ENCODE measurements at regions not wholly inside any gene's neighbourhood (a gene's known extent, or its start where the extent isn't known, plus 50 kb on each side); places are given as distances from the start of the nearest gene placed in this dataset.

DNA sequence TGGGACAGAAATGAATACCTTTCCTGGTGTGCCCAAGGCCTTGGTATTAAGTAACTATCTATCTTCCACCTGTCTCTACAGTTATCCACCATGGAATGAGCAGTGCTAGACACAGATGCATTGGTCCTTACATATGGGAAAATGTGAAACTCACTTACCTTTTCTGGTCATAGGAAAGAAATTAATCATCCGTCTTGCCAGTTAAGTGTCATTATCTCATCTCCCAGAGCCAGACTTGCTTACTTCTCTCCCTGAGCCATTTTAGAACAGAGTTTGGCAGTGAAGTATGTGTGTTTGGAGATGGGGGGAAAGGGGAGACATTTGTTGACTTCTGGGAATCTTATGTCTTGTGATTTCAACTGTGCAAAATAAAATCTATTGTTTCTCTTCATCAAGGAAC is 1211.0 kb upstream of the CDH6 start:
- Histone ChIP-seq H3K9ac (ENCODE audit: low read depth in 1 of 3, low read length in 3 of 3) (no peak overlapping the region), H3K36me3 (ENCODE audit: control insufficient read depth in 3 of 3, insufficient read depth in 3 of 3, low read length in 3 of 3) (no peaks in the 10 kb centered on the region), H3K4me3 (ENCODE audit: low read length in 3 of 3) (no peak overlapping the region), H3K4me1 (ENCODE audit: control insufficient read depth in 3 of 3, insufficient read depth in 3 of 3, low read length in 3 of 3) (no peaks in the 10 kb centered on the region), H3K9me3 (ENCODE audit: control insufficient read depth in 3 of 3, low read length in 3 of 3) (no peaks in the 10 kb centered on the region), H3K27ac (ENCODE audit: low read depth, low read length) (no peak overlapping the region), H3K27me3 (ENCODE audit: control insufficient read depth in 3 of 3, insufficient read depth in 3 of 3, low read length in 3 of 3) (no peaks in the 10 kb centered on the region)

- H3K4me1 ChIP-seq (ENCODE audit: control insufficient read depth in 3 of 3, insufficient read depth in 3 of 3, low read length in 3 of 3), result no peaks in the 10 kb centered on the region
- no peaks in the 10 kb centered on the region for H3K36me3 ChIP-seq (ENCODE audit: control insufficient read depth in 3 of 3, insufficient read depth in 3 of 3, low read length in 3 of 3)
- H3K27ac ChIP-seq (ENCODE audit: low read depth, low read length), result no peak overlapping the region
- H3K4me3 ChIP-seq (ENCODE audit: low read length in 3 of 3), result no peak overlapping the region
- H3K9me3 ChIP-seq (ENCODE audit: control insufficient read depth in 3 of 3, low read length in 3 of 3), result no peaks in the 10 kb centered on the region
- H3K27me3 ChIP-seq (ENCODE audit: control insufficient read depth in 3 of 3, insufficient read depth in 3 of 3, low read length in 3 of 3), result no peaks in the 10 kb centered on the region
- no peak overlapping the region for H3K9ac ChIP-seq (ENCODE audit: low read depth in 1 of 3, low read length in 3 of 3)
These were observed 1220.9 kb upstream of the CDH6 start for GRCh38 chr5:29972597-29972996.

GRCh38 chr5:29963956-29964355 is 1229.5 kb upstream of the CDH6 start:
- Histone ChIP-seq H3K9ac (ENCODE audit: low read depth in 1 of 3, low read length in 3 of 3) (no peak overlapping the region), H3K27me3 (ENCODE audit: control insufficient read depth in 3 of 3, insufficient read depth in 3 of 3, low read length in 3 of 3) (no peaks in the 10 kb centered on the region), H3K4me1 (ENCODE audit: control insufficient read depth in 3 of 3, insufficient read depth in 3 of 3, low read length in 3 of 3) (no peaks in the 10 kb centered on the region), H3K27ac (ENCODE audit: low read depth, low read length) (no peak overlapping the region), H3K4me3 (ENCODE audit: low read length in 3 of 3) (no peak overlapping the region), H3K36me3 (ENCODE audit: control insufficient read depth in 3 of 3, insufficient read depth in 3 of 3, low read length in 3 of 3) (no peaks in the 10 kb centered on the region), H3K9me3 (ENCODE audit: control insufficient read depth in 3 of 3, low read length in 3 of 3) (peaks cover 0 to 2% (median 0%) of the 10 kb centered on the region in 3 donors)

DNA sequence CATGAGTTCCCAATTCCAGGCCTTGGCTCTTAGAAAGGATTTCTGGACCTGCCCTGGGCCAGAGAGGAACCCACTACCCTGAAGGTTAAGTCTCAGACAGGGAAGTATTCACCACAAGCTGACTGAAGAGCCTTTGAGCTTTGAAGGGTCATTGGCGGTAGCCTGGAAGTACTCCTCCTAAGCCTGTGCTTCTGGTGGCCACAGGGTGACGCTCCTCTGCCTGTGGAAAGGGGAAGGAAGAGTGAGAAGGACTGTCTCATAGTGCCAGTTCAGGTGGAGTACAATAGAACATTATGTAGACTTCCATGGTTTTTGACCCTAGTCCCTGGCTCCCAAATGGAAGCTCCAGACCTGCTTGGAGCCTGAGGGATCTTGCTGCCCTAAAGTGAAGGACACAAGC is 1233.2 kb upstream of the CDH6 start:
- Histone ChIP-seq H3K9ac (ENCODE audit: low read depth in 1 of 3, low read length in 3 of 3) (no peak overlapping the region), H3K27me3 (ENCODE audit: control insufficient read depth in 3 of 3, insufficient read depth in 3 of 3, low read length in 3 of 3) (no peaks in the 10 kb centered on the region), H3K4me1 (ENCODE audit: control insufficient read depth in 3 of 3, insufficient read depth in 3 of 3, low read length in 3 of 3) (no peaks in the 10 kb centered on the region), H3K4me3 (ENCODE audit: low read length in 3 of 3) (no peak overlapping the region), H3K36me3 (ENCODE audit: control insufficient read depth in 3 of 3, insufficient read depth in 3 of 3, low read length in 3 of 3) (no peaks in the 10 kb centered on the region), H3K9me3 (ENCODE audit: control insufficient read depth in 3 of 3, low read length in 3 of 3) (no peaks in the 10 kb centered on the region), H3K27ac (ENCODE audit: low read depth, low read length) (no peak overlapping the region)

DNA sequence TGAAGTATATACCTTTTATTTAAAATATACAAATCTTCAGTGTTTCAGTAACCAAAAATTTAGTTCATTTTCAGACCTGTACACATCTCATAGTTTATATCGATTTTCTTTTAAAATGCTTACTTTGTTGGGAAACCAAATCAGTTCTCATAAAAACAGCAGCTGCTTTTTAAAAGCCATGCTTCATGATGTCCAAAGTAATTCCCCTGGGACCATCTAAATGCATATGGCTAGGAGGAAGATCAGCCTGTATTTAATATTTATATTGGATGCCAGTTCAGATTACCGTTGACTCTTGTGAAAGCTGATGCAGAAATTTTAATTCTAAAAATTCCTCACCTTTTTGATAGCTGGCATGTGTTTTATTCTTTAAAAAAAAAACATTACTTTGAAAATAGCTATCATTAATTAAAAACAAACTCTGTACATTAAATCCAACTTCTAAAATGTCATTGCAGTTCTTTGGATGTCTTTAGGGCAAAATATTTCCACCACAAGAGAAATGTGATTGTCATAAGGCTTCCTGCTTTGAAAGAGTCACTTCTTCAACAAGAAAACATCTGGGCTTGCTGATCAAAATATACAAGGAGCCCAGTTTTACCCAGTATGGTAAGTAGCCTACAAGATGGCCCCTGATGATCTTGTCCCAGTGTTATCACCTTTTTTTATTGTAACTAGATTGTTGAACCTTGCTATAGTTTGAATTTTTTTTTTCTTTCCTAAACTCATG is 1242.9 kb upstream of the CDH6 start:
- no peaks in the 10 kb centered on the region for H3K27me3 ChIP-seq (ENCODE audit: control insufficient read depth in 3 of 3, insufficient read depth in 3 of 3, low read length in 3 of 3)
- no peaks in the 10 kb centered on the region for H3K9me3 ChIP-seq (ENCODE audit: control insufficient read depth in 3 of 3, low read length in 3 of 3)
- H3K9ac ChIP-seq (ENCODE audit: low read depth in 1 of 3, low read length in 3 of 3), result no peak overlapping the region
- H3K27ac ChIP-seq (ENCODE audit: low read depth, low read length), result no peak overlapping the region
- H3K4me1 ChIP-seq (ENCODE audit: control insufficient read depth in 3 of 3, insufficient read depth in 3 of 3, low read length in 3 of 3), result no peaks in the 10 kb centered on the region
- no peaks in the 10 kb centered on the region for H3K36me3 ChIP-seq (ENCODE audit: control insufficient read depth in 3 of 3, insufficient read depth in 3 of 3, low read length in 3 of 3)
- H3K4me3 ChIP-seq (ENCODE audit: low read length in 3 of 3), result no peak overlapping the region

- Histone ChIP-seq H3K4me3 (ENCODE audit: low read length in 3 of 3) (no peak overlapping the region), H3K4me1 (ENCODE audit: control insufficient read depth in 3 of 3, insufficient read depth in 3 of 3, low read length in 3 of 3) (no peaks in the 10 kb centered on the region), H3K9ac (ENCODE audit: low read depth in 1 of 3, low read length in 3 of 3) (no peak overlapping the region), H3K27me3 (ENCODE audit: control insufficient read depth in 3 of 3, insufficient read depth in 3 of 3, low read length in 3 of 3) (no peaks in the 10 kb centered on the region), H3K9me3 (ENCODE audit: control insufficient read depth in 3 of 3, low read length in 3 of 3) (no peaks in the 10 kb centered on the region), H3K36me3 (ENCODE audit: control insufficient read depth in 3 of 3, insufficient read depth in 3 of 3, low read length in 3 of 3) (no peaks in the 10 kb centered on the region), H3K27ac (ENCODE audit: low read depth, low read length) (no peak overlapping the region)
These were observed 1244.1 kb upstream of the CDH6 start for GRCh38 chr5:29949301-29949872.

DNA sequence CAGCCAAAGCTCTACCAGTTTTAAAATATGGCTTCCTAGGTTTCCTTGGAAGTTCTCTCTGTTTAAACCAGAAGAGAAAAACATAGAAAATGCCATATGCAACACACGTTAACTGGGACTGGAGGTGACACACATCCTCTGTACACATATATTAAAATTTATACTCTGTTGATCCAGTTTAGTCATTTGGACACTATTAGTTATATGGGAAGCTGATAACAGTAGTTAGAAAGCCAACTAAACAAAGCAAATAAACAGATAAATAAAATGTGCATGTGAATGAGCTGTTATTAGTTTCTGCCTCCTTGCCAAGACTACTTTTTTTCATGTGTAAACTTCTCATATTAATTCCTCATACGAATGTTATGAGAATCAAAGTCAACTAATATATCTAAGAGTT is 1249.2 kb upstream of the CDH6 start:
- H3K27ac ChIP-seq (ENCODE audit: low read depth, low read length), result no peak overlapping the region
- no peaks in the 10 kb centered on the region for H3K27me3 ChIP-seq (ENCODE audit: control insufficient read depth in 3 of 3, insufficient read depth in 3 of 3, low read length in 3 of 3)
- H3K4me3 ChIP-seq (ENCODE audit: low read length in 3 of 3), result no peak overlapping the region
- no peaks in the 10 kb centered on the region for H3K36me3 ChIP-seq (ENCODE audit: control insufficient read depth in 3 of 3, insufficient read depth in 3 of 3, low read length in 3 of 3)
- H3K4me1 ChIP-seq (ENCODE audit: control insufficient read depth in 3 of 3, insufficient read depth in 3 of 3, low read length in 3 of 3), result no peaks in the 10 kb centered on the region
- H3K9me3 ChIP-seq (ENCODE audit: control insufficient read depth in 3 of 3, low read length in 3 of 3), result no peaks in the 10 kb centered on the region
- H3K9ac ChIP-seq (ENCODE audit: low read depth in 1 of 3, low read length in 3 of 3), result no peak overlapping the region

- no peaks in the 10 kb centered on the region for H3K36me3 ChIP-seq (ENCODE audit: control insufficient read depth in 3 of 3, insufficient read depth in 3 of 3, low read length in 3 of 3)
- H3K27me3 ChIP-seq (ENCODE audit: control insufficient read depth in 3 of 3, insufficient read depth in 3 of 3, low read length in 3 of 3), result no peaks in the 10 kb centered on the region
- H3K9me3 ChIP-seq (ENCODE audit: control insufficient read depth in 3 of 3, low read length in 3 of 3), result no peaks in the 10 kb centered on the region
- no peak overlapping the region for H3K27ac ChIP-seq (ENCODE audit: low read depth, low read length)
- no peaks in the 10 kb centered on the region for H3K4me1 ChIP-seq (ENCODE audit: control insufficient read depth in 3 of 3, insufficient read depth in 3 of 3, low read length in 3 of 3)
- H3K4me3 ChIP-seq (ENCODE audit: low read length in 3 of 3), result no peak overlapping the region
- no peak overlapping the region for H3K9ac ChIP-seq (ENCODE audit: low read depth in 1 of 3, low read length in 3 of 3)
These were observed 1251.4 kb upstream of the CDH6 start for GRCh38 chr5:29942089-29942488.

DNA sequence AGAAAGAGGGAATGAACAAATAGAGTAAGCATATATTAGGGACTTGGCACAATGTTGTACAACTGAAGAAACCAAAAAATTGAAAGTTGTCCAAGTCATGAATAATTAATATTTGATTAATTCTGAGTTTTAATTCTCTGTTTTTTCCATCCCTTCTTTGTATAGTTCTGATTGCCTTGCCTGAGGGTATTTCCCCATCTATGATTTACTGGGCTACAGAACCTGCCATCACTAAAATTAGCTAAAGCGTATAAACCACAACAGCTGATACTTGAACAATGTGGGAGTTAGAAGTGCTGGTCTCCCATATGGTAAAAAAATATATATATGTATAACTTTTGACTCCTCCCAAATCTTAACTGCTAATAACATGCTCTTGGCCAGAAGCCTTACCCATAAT is 1253.5 kb upstream of the CDH6 start:
- no peaks in the 10 kb centered on the region for H3K9me3 ChIP-seq (ENCODE audit: control insufficient read depth in 3 of 3, low read length in 3 of 3)
- H3K9ac ChIP-seq (ENCODE audit: low read depth in 1 of 3, low read length in 3 of 3), result no peak overlapping the region
- H3K36me3 ChIP-seq (ENCODE audit: control insufficient read depth in 3 of 3, insufficient read depth in 3 of 3, low read length in 3 of 3), result no peaks in the 10 kb centered on the region
- no peak overlapping the region for H3K4me3 ChIP-seq (ENCODE audit: low read length in 3 of 3)
- no peaks in the 10 kb centered on the region for H3K4me1 ChIP-seq (ENCODE audit: control insufficient read depth in 3 of 3, insufficient read depth in 3 of 3, low read length in 3 of 3)
- no peak overlapping the region for H3K27ac ChIP-seq (ENCODE audit: low read depth, low read length)
- H3K27me3 ChIP-seq (ENCODE audit: control insufficient read depth in 3 of 3, insufficient read depth in 3 of 3, low read length in 3 of 3), result no peaks in the 10 kb centered on the region

DNA sequence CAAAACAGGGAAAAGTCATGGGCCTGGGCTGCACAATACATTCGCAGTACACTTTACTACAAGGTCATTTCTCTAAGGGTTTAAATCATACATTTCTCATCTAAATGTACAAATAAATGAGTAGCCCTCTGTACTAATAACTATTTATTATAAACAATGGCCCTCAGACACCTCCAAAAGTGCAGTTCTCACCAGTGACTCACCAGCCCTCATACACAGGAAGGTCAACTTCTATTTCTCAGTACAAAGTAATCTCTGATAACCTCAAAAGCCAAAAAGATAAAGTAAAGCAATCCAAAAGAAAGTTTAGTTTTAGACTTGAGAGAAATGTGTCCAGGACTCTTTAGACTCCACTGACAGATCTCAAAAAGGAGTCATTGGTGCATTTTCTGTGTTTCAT is 1258.1 kb upstream of the CDH6 start:
- Histone ChIP-seq H3K4me3 (ENCODE audit: low read length in 3 of 3) (no peak overlapping the region), H3K27ac (ENCODE audit: low read depth, low read length) (no peak overlapping the region), H3K9me3 (ENCODE audit: control insufficient read depth in 3 of 3, low read length in 3 of 3) (no peaks in the 10 kb centered on the region), H3K4me1 (ENCODE audit: control insufficient read depth in 3 of 3, insufficient read depth in 3 of 3, low read length in 3 of 3) (no peaks in the 10 kb centered on the region), H3K36me3 (ENCODE audit: control insufficient read depth in 3 of 3, insufficient read depth in 3 of 3, low read length in 3 of 3) (no peaks in the 10 kb centered on the region), H3K9ac (ENCODE audit: low read depth in 1 of 3, low read length in 3 of 3) (no peak overlapping the region), H3K27me3 (ENCODE audit: control insufficient read depth in 3 of 3, insufficient read depth in 3 of 3, low read length in 3 of 3) (no peaks in the 10 kb centered on the region)

Data from skeletal muscle tissue (tissue), 3 donors.